GM12875 (cell line): ENCODE measurements at regions not wholly inside any gene's neighbourhood (a gene's known extent, or its start where the extent isn't known, plus 50 kb on each side); places are given as distances from the start of the nearest gene placed in this dataset.

Source experiments
- H3K4me3 ChIP-seq: one replicate; pipeline ENCODE4 v1.5.1; 2011; ENCODE audit warnings: low read depth, low read length, control low read depth
- TF ChIP-seq, protein P1 (sequence below): IDR thresholded peaks from 2 replicates; pipeline ENCODE4 v1.5.1; 2011; ENCODE audit warnings: low read depth, mild to moderate bottlenecking, control low read depth, inconsistent platforms, low read length, moderate library complexity, borderline replicate concordance; ENCODE audit not compliant: insufficient read depth

GRCh38 chr5:2302169-2302568 is 419.4 kb upstream of the IRX4 start:
- no peak overlapping the region for H3K4me3 ChIP-seq
- TF ChIP-seq, protein P1, sequence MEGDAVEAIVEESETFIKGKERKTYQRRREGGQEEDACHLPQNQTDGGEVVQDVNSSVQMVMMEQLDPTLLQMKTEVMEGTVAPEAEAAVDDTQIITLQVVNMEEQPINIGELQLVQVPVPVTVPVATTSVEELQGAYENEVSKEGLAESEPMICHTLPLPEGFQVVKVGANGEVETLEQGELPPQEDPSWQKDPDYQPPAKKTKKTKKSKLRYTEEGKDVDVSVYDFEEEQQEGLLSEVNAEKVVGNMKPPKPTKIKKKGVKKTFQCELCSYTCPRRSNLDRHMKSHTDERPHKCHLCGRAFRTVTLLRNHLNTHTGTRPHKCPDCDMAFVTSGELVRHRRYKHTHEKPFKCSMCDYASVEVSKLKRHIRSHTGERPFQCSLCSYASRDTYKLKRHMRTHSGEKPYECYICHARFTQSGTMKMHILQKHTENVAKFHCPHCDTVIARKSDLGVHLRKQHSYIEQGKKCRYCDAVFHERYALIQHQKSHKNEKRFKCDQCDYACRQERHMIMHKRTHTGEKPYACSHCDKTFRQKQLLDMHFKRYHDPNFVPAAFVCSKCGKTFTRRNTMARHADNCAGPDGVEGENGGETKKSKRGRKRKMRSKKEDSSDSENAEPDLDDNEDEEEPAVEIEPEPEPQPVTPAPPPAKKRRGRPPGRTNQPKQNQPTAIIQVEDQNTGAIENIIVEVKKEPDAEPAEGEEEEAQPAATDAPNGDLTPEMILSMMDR = no peak

GRCh38 chr5:2300861-2301574 is 418.3 kb upstream of the IRX4 start:
- TF ChIP-seq, protein P1 = no peak
- H3K4me3 ChIP-seq = no peak overlapping the region

GRCh38 chr5:2300421-2300820 is 417.7 kb upstream of the IRX4 start:
- H3K4me3 ChIP-seq = no peak overlapping the region
- TF ChIP-seq, protein P1 = no peak

DNA sequence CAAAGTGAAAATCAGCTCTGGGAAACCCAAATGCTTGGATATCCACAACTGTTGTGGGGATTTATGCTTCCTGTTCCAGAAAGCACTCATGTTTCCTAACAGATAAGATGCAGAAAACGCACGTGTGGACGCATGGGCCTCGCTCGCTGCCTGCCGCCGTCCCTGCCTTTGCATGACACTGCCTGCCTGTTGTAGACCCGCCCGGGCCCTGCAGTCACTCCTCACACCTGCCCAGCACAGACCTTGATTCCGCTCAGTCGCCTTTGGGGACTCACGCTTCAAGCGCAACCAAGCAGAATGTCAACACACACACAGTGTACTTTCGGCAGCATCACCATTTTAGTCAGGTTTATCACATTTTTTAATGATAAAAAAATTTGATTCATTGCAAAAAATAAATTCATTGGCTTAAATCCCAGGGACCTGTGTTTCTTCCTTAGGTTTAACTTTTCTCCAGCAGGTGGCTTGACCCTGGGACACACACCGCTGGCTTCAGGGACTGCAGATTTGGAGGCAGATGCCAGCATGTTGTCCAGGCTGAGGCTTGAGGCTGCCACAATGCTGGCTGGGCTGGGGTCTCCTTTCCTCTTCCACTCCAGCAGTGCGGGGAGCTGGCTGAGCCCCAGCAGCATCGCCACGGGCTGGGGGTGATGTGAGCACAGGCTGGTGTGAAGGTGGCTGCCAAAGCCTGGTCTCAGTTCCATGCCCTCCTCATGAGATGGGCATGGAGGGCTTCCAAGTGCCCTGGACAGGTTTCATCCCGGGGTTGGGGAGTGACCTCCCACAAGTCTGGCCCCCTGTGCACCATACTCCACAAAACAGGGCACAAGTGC is 416.9 kb upstream of the IRX4 start:
- TF ChIP-seq, protein P1 = no peak
- no peak overlapping the region for H3K4me3 ChIP-seq

DNA sequence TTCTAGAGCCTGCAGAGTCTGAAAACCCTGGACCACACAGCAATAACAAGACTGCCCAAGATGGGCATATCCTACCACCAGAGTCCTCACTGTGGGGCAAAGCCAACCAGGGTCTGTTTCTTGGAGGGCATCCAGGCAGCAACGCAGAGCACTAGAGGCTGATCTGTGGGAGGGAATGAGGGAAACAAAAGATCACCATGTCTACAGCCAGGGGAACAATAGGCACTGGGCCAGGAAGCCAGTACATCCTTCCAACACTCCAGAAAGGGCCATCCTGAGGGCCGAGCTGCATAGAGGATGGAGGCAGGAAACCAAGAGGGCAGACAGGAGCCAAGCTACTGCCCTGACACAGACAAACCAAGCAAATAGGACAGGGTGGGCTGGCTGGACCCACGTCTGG is 416.1 kb upstream of the IRX4 start:
- TF ChIP-seq, protein P1 = no peak
- H3K4me3 ChIP-seq = no peak overlapping the region

- TF ChIP-seq, protein P1 = no peak
- H3K4me3 ChIP-seq = no peak overlapping the region
Measured at GRCh38 chr5:2297991-2298390, 415.3 kb upstream of the IRX4 start.
